GM21423 (cell line): ENCODE measurements at regions not wholly inside any gene's neighbourhood (a gene's known extent, or its start where the extent isn't known, plus 50 kb on each side); places are given as distances from the start of the nearest gene placed in this dataset.

ENCODE experiments used
- ATAC-seq: cut with Tn5 transposase; IDR thresholded peaks from one replicate; pipeline ENCODE4 v1.9.1; 2021; ENCODE audit warnings: mild to moderate bottlenecking, moderate library complexity; ENCODE audit not compliant: unreplicated experiment

- ATAC-seq = no peak
Measured at GRCh38 chr12:38985961-38986360, 80.6 kb upstream of the CPNE8 start.

- no peak for ATAC-seq
Measured at GRCh38 chr12:38984388-38984787, 79.0 kb upstream of the CPNE8 start.

GRCh38 chr12:38983117-38983571 lies 77.8 kb upstream of the CPNE8 start:
- ATAC-seq = no peak

- ATAC-seq = no peak
Measured at GRCh38 chr12:38977132-38977531, 71.7 kb upstream of the CPNE8 start.

GRCh38 chr12:38969706-38970105 lies 64.3 kb upstream of the CPNE8 start:
- ATAC-seq = no peak

- no peak for ATAC-seq
Measured at GRCh38 chr12:38961683-38962082, 56.3 kb upstream of the CPNE8 start.

GRCh38 chr12:38961012-38961411 lies 55.6 kb upstream of the CPNE8 start:
- ATAC-seq = no peak

GRCh38 chr12:38956337-38956736 lies 50.9 kb upstream of the CPNE8 start:
- no peak for ATAC-seq
